ENCODE measurements at regions not wholly inside any gene's neighbourhood (a gene's known extent, or its start where the extent isn't known, plus 50 kb on each side); places are given as distances from the start of the nearest gene placed in this dataset.

- TF ChIP-seq MYC (IDR thresholded peaks at IDR 0.05; ENCODE audit: borderline replicate concordance, low read length) = no peak
- no peak for TF ChIP-seq CTCF (IDR thresholded peaks at IDR 0.05)
- TF ChIP-seq CHD2 (IDR thresholded peaks at IDR 0.05; ENCODE audit: low read length, partially characterized antibody) = no peak
- TF ChIP-seq HOXA7 (CRISPR knock-in tag; IDR thresholded peaks at IDR 0.05) = no peak
- no peak for TF ChIP-seq HDAC2 (IDR thresholded peaks at IDR 0.05)
Measured at GRCh38 chr20:7818477-7818876, 121.8 kb downstream of the HAO1 start.

Measured in A549 (cell line).